H1 (cell line): ENCODE measurements at regions not wholly inside any gene's neighbourhood (a gene's known extent, or its start where the extent isn't known, plus 50 kb on each side); places are given as distances from the start of the nearest gene placed in this dataset.

ENCODE experiments used
- CTCF ChIA-PET: fragments of 300-600 bp; sonication (Branson Sonifier 250); formaldehyde crosslinking; loops from one replicate; lab custom pipeline; 2021; ENCODE audit not compliant: partially characterized antibody; lab: Charles Lee
- POLR2A ChIA-PET: fragments of 300-600 bp; sonication (Branson Sonifier 250); formaldehyde crosslinking; loops from one replicate; lab custom pipeline; 2021; ENCODE audit warnings: inconsistent platforms; ENCODE audit not compliant: partially characterized antibody; lab: Charles Lee
- DNase-seq, 2 experiments: peaks; one replicate each; pipeline versions ENCODE4 v3.0.0 to v3.0.0-alpha.2; 2010 to 2022; ENCODE audit warnings: low spot score in 2 of 2, low read depth in 1 of 2, mixed read lengths in 1 of 2
- FAIRE-seq: peaks from 2 replicates; lab custom pipeline; 2011; peaks lifted over from hg19 to GRCh38; lab: Jason Lieb, UNC
- H2AFZ ChIP-seq: 2 replicates; pipeline ENCODE4 v1.8.1; 2012; ENCODE audit warnings: low read length, inconsistent platforms
- H2AK5ac ChIP-seq: 2 replicates; pipeline ENCODE4 v1.6.1; 2013; ENCODE audit warnings: low read depth, low read length
- H2BK120ac ChIP-seq: replicated peaks from 2 replicates; pipeline ENCODE3; 2013; ENCODE audit warnings: low read depth, low read length, inconsistent platforms
- H2BK12ac ChIP-seq: 2 replicates; pipeline ENCODE4 v1.6.1; 2013; ENCODE audit warnings: low read depth, low read length
- H2BK15ac ChIP-seq: 2 replicates; pipeline ENCODE4 v1.6.1; 2013; ENCODE audit warnings: low read length
- H2BK20ac ChIP-seq: 2 replicates; pipeline ENCODE4 v1.6.1; 2013; ENCODE audit warnings: low read length
- H2BK5ac ChIP-seq: 2 replicates; pipeline ENCODE4 v1.6.1; 2013; ENCODE audit warnings: low read depth, low read length
- H3K14ac ChIP-seq: 2 replicates; pipeline ENCODE4 v1.6.1; 2013; ENCODE audit warnings: inconsistent platforms; ENCODE audit not compliant: insufficient read length
- H3K18ac ChIP-seq: 2 replicates; pipeline ENCODE4 v1.6.1; 2013; ENCODE audit warnings: low read length; ENCODE audit errors: extremely low read depth
- H3K23ac ChIP-seq: 2 replicates; pipeline ENCODE4 v1.6.1; 2013; ENCODE audit warnings: inconsistent platforms; ENCODE audit not compliant: insufficient read length
- H3K23me2 ChIP-seq: 2 replicates; pipeline ENCODE4 v1.6.1; 2013; ENCODE audit warnings: low read depth, low read length
- H3K27ac ChIP-seq: 2 replicates; pipeline ENCODE4 v1.6.1; 2011; ENCODE audit warnings: low read depth, low read length, inconsistent platforms
- H3K27me3 ChIP-seq, 4 experiments: replicated peaks in 1 of 4; 1 replicate in 1 of 4; 2 replicates in 3 of 4; pipeline versions ENCODE4 v1.6.1 to v1.8.1; 2011 to 2013; ENCODE audit warnings: low read length in 3 of 4, mild to moderate bottlenecking in 3 of 4, inconsistent platforms in 2 of 4, mixed read lengths in 2 of 4, moderate library complexity in 1 of 4; ENCODE audit not compliant: control insufficient read depth in 3 of 4, insufficient read depth in 3 of 4; ENCODE audit errors: extremely low read depth in 1 of 4
- H3K36me3 ChIP-seq, 4 experiments: 2 replicates each; pipeline versions ENCODE4 v1.6.1 to v1.8.1; 2011 to 2013; ENCODE audit warnings: mild to moderate bottlenecking in 4 of 4, low read length in 3 of 4, moderate library complexity in 2 of 4, control low read depth in 1 of 4, inconsistent platforms in 1 of 4; ENCODE audit not compliant: insufficient read depth in 4 of 4, control insufficient read depth in 2 of 4
- H3K4ac ChIP-seq: replicated peaks from 2 replicates; pipeline ENCODE3; 2013; ENCODE audit warnings: low read length, low read depth, mixed read lengths, inconsistent platforms; ENCODE audit not compliant: insufficient read length
- H3K4me1 ChIP-seq, 4 experiments: replicated peaks in 1 of 4; 1 replicate in 1 of 4; 2 replicates in 3 of 4; pipeline versions ENCODE4 v1.6.1 to v1.8.1; 2011 to 2013; ENCODE audit warnings: low read length in 3 of 4, inconsistent platforms in 2 of 4, mixed read lengths in 1 of 4; ENCODE audit not compliant: insufficient read depth in 4 of 4, control insufficient read depth in 3 of 4
- H3K4me2 ChIP-seq, 2 experiments: 2 replicates each; pipeline versions ENCODE4 v1.6.1 to v1.8.1; 2011 to 2013; ENCODE audit warnings: low read depth in 2 of 2, low read length in 2 of 2, control low read depth in 1 of 2, inconsistent platforms in 1 of 2, mild to moderate bottlenecking in 1 of 2; ENCODE audit not compliant: insufficient read depth in 1 of 2
- H3K4me3 ChIP-seq, 4 experiments: fragments of 200-600, 300-600 bp in 1 of 4; sonication (generic), shearing (Covaris generic), sonication (Bioruptor Twin) in 1 of 4; 2 replicates each; pipeline versions ENCODE4 v1.5.1 to v1.8.1; 2011 to 2016; ENCODE audit warnings: low read length in 4 of 4, low read depth in 3 of 4, control low read depth in 2 of 4, inconsistent platforms in 2 of 4, mild to moderate bottlenecking in 2 of 4, mixed read lengths in 1 of 4, moderate library complexity in 1 of 4; ENCODE audit not compliant: insufficient read depth in 2 of 4; ENCODE audit errors: extremely low read depth in 1 of 4
- H3K56ac ChIP-seq: replicated peaks from 2 replicates; pipeline ENCODE3; 2013; ENCODE audit warnings: low read depth, mild to moderate bottlenecking, mixed read lengths, low read length, inconsistent platforms; ENCODE audit not compliant: insufficient read length
- H3K79me1 ChIP-seq: 2 replicates; pipeline ENCODE4 v1.6.1; 2013; ENCODE audit warnings: low read depth, low read length, control low read depth
- H3K79me2 ChIP-seq, 2 experiments: 2 replicates each; pipeline versions ENCODE4 v1.6.1 to v1.8.1; 2012 to 2013; ENCODE audit warnings: low read length in 2 of 2, mild to moderate bottlenecking in 2 of 2, inconsistent platforms in 1 of 2; ENCODE audit not compliant: insufficient read depth in 2 of 2, control insufficient read depth in 1 of 2
- H3K9ac ChIP-seq, 4 experiments: replicated peaks in 1 of 4; 1 replicate in 1 of 4; 2 replicates in 3 of 4; pipeline versions ENCODE4 v1.6.1 to v1.8.1; 2011 to 2013; ENCODE audit warnings: low read depth in 3 of 4, low read length in 3 of 4, control low read depth in 2 of 4, mild to moderate bottlenecking in 2 of 4, moderate library complexity in 2 of 4, inconsistent platforms in 1 of 4; ENCODE audit errors: extremely low read depth in 1 of 4
- H3K9me3 ChIP-seq, 2 experiments: 2 replicates each; pipeline versions ENCODE4 v1.6.1 to v1.8.1; 2012 to 2013; ENCODE audit warnings: mild to moderate bottlenecking in 2 of 2, moderate library complexity in 2 of 2, control low read depth in 1 of 2, inconsistent platforms in 1 of 2, low read depth in 1 of 2, low read length in 1 of 2, mixed read lengths in 1 of 2; ENCODE audit not compliant: insufficient read depth in 2 of 2
- H4K20me1 ChIP-seq, 2 experiments: replicated peaks in 1 of 2; 2 replicates each; pipeline versions ENCODE3 to v1.8.1; 2011 to 2013; ENCODE audit warnings: inconsistent platforms in 2 of 2, low read length in 2 of 2, mild to moderate bottlenecking in 1 of 2; ENCODE audit not compliant: insufficient read depth in 2 of 2, control insufficient read depth in 1 of 2
- H4K5ac ChIP-seq: 2 replicates; pipeline ENCODE4 v1.6.1; 2013; ENCODE audit warnings: low read length, low read depth, mixed read lengths, inconsistent platforms; ENCODE audit not compliant: insufficient read length
- H4K8ac ChIP-seq: 2 replicates; pipeline ENCODE4 v1.8.0; 2013; ENCODE audit warnings: mild to moderate bottlenecking, moderate library complexity, low read length, inconsistent platforms; ENCODE audit not compliant: insufficient read depth; ENCODE audit errors: extremely low read depth
- H4K91ac ChIP-seq: replicated peaks from 2 replicates; pipeline ENCODE3; 2013; ENCODE audit warnings: low read length, mixed read lengths, inconsistent platforms; ENCODE audit not compliant: insufficient read length
- ASH2L ChIP-seq: fragments of 200-600, 300-600 bp; sonication (generic); IDR thresholded peaks from one replicate; pipeline ENCODE4 v1.7.1; 2017; ENCODE audit warnings: low read length
- ATF3 ChIP-seq: IDR thresholded peaks from 2 replicates; pipeline ENCODE4 v1.6.1; 2011; ENCODE audit warnings: low read depth, mild to moderate bottlenecking, low read length; ENCODE audit not compliant: insufficient read depth
- CBX8 ChIP-seq: fragments of 300-800, 300-1000 bp; sonication (generic); IDR thresholded peaks from 2 replicates; pipeline ENCODE4 v1.7.1; 2016; ENCODE audit warnings: low read depth, low read length, borderline replicate concordance
- CHD1 ChIP-seq: IDR thresholded peaks from 2 replicates; pipeline ENCODE4 v1.6.1; 2012; ENCODE audit warnings: low read depth, low read length, improper control_type of control experiment
- FOSL1 ChIP-seq: IDR thresholded peaks from 2 replicates; pipeline ENCODE4 v1.6.1; 2011; ENCODE audit warnings: mild to moderate bottlenecking, low read depth, low read length, moderate library complexity; ENCODE audit not compliant: insufficient read depth
- HDAC2 ChIP-seq, 2 experiments: fragments of 300-600 bp in 1 of 2; sonication (generic) in 1 of 2; IDR thresholded peaks; 2 replicates each; pipeline ENCODE4 v1.6.1; 2011 to 2012; ENCODE audit warnings: low read depth in 2 of 2, low read length in 2 of 2, mild to moderate bottlenecking in 2 of 2, moderate library complexity in 2 of 2, borderline replicate concordance in 1 of 2, inconsistent platforms in 1 of 2
- NANOG ChIP-seq: IDR thresholded peaks from 2 replicates; pipeline ENCODE4 v1.6.1; 2011; ENCODE audit warnings: low read length, low read depth, mild to moderate bottlenecking, inconsistent platforms; ENCODE audit not compliant: insufficient read depth, poor library complexity, severe bottlenecking
- NRF1 ChIP-seq: IDR thresholded peaks from 2 replicates; pipeline ENCODE4 v1.6.1; 2011; ENCODE audit warnings: mild to moderate bottlenecking, low read depth, low read length, improper control_type of control experiment
- RAD21 ChIP-seq, 2 experiments: IDR thresholded peaks in 1 of 2; conservative IDR thresholded peaks in 1 of 2; 2 replicates each; pipeline ENCODE4 v1.6.1; 2011; ENCODE audit warnings: low read depth in 2 of 2, low read length in 2 of 2, improper control_type of control experiment in 1 of 2, inconsistent platforms in 1 of 2, mild to moderate bottlenecking in 1 of 2, moderate library complexity in 1 of 2
- RFX5 ChIP-seq: IDR thresholded peaks from 2 replicates; pipeline ENCODE4 v1.6.1; 2011; ENCODE audit warnings: low read depth, low read length, improper control_type of control experiment, borderline replicate concordance
- SUZ12 ChIP-seq: fragments of 200-600 bp; sonication (generic); IDR thresholded peaks from 2 replicates; pipeline ENCODE4 v1.6.1; 2012; ENCODE audit warnings: mild to moderate bottlenecking, inconsistent platforms, low read length, moderate library complexity, mixed read lengths
- TBP ChIP-seq: IDR thresholded peaks from 2 replicates; pipeline ENCODE4 v1.6.1; 2011; ENCODE audit warnings: low read depth, low read length, improper control_type of control experiment
- TCF12 ChIP-seq: IDR thresholded peaks from 2 replicates; pipeline ENCODE4 v1.6.1; 2011; ENCODE audit warnings: low read depth, mild to moderate bottlenecking, low read length
- TEAD4 ChIP-seq: IDR thresholded peaks from 2 replicates; pipeline ENCODE4 v1.6.1; 2012; ENCODE audit warnings: low read depth, low read length, inconsistent platforms, mixed read lengths
- WGBS, 2 experiments: shearing (Covaris generic) in 1 of 2; methylation state at CpG; one replicate each; pipeline versions ENCODE4 v1.1.6 to v1.1.7; 2013 to 2015; ENCODE audit warnings: low lambda C conversion rate in 2 of 2, mixed read lengths in 2 of 2, inconsistent platforms in 1 of 2, low coverage in 1 of 2, missing lambda C conversion rate in 1 of 2; ENCODE audit not compliant: insufficient replicate concordance in 2 of 2, insufficient coverage in 1 of 2, insufficient read length in 1 of 2; ENCODE audit errors: extremely low coverage in 1 of 2, missing lambda C conversion rate in 1 of 2; 5-methylcytosine and 5-hydroxymethylcytosine counted together

DNA sequence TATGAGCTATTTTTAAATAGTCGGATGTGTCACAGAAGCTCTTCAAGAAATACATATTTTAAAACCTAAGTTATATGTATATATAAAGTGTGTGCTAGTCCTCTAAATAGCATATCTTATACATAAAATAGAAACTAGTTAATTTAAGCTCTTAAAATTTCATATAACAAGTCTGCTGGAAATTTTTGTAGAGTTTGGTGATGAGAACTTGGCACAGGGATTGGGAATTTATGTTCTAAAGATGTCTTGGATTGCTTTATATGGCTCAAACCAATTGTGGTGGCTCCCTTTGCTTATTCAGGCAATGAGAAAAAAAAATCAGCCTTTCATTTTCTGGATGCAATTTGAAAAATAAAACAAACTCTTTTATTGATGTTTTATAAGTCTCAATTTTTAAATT is 142.8 kb upstream of the KCNJ3 start:
- Histone ChIP-seq H2AK5ac (no peak overlapping the region), H4K91ac (no peak overlapping the region), H3K4ac (no peak overlapping the region), H3K79me1 (no peaks in the 10 kb centered on the region), H3K14ac (no peak overlapping the region), H3K23me2 (no peaks in the 10 kb centered on the region), H3K9me3 (peaks cover 0 to 3% of the 10 kb centered on the region in 2 experiments; a peak in 1 of 4 replicates), H4K5ac (no peak overlapping the region), H3K4me1 (no peaks in the 10 kb centered on the region), H3K79me2 (no peaks in the 10 kb centered on the region), H2BK12ac (no peak overlapping the region), H2BK20ac (no peak overlapping the region), H3K4me2 (no peak overlapping the region), H2BK120ac (no peak overlapping the region), H2BK15ac (no peak overlapping the region), H3K9ac (no peak overlapping the region), H2AFZ (no peak overlapping the region), H3K23ac (no peak overlapping the region), H3K4me3 (no peak overlapping the region), H3K27ac (no peak overlapping the region), H3K56ac (no peak overlapping the region), H2BK5ac (no peak overlapping the region), H4K8ac (no peak overlapping the region), H4K20me1 (no peaks in the 10 kb centered on the region), H3K27me3 (no peaks in the 10 kb centered on the region), H3K36me3 (no peaks in the 10 kb centered on the region), H3K18ac (no peak overlapping the region)
- WGBS, 2 experiments = 93% methylated on average over 1 of the region's 1 CpG; no CpG with 5 or more reads in 1 of the 2 experiments
- POLR2A ChIA-PET = no interaction called here
- FAIRE-seq (no peak), DNase-seq (no peak)
- CTCF ChIA-PET = interaction anchor here (0.7 kb wide), 1 partner anchor 11 kb away, joined by 3 read pairs; no protein-coding TSS in a partner anchor
- TF ChIP-seq HDAC2 (IDR thresholded peaks at IDR 0.05; ENCODE audit: borderline replicate concordance in 1 of 2, low read depth in 2 of 2, low read length in 2 of 2) (no peak), RFX5 (no peak), RAD21 (IDR thresholded peaks at IDR 0.05 in 1 of 2, conservative IDR thresholded peaks at IDR 0.05 in 1 of 2; ENCODE audit: low read depth in 2 of 2, low read length in 2 of 2) (no peak), TCF12 (no peak), ATF3 (no peak), TBP (no peak), CHD1 (no peak), CBX8 (no peak), NANOG (no peak), TEAD4 (no peak), ASH2L (no peak), SUZ12 (no peak), NRF1 (no peak), FOSL1 (no peak)
